GM10266 (cell line): ENCODE measurements at regions not wholly inside any gene's neighbourhood (a gene's known extent, or its start where the extent isn't known, plus 50 kb on each side); places are given as distances from the start of the nearest gene placed in this dataset.
A peak's percentile ranks its signal among the peaks of the same experiment; 100 is the strongest.

ENCODE experiments used
- DNase-seq: peaks from one replicate; pipeline ENCODE4 v3.0.0; 2012; ENCODE audit errors: extremely low spot score
- TF ChIP-seq, protein P1 (sequence below): IDR thresholded peaks from 2 replicates; pipeline ENCODE4 v1.5.1; 2012; ENCODE audit warnings: mild to moderate bottlenecking, low read depth; ENCODE audit not compliant: control insufficient read depth, insufficient read depth; ENCODE audit errors: missing control alignments

DNA sequence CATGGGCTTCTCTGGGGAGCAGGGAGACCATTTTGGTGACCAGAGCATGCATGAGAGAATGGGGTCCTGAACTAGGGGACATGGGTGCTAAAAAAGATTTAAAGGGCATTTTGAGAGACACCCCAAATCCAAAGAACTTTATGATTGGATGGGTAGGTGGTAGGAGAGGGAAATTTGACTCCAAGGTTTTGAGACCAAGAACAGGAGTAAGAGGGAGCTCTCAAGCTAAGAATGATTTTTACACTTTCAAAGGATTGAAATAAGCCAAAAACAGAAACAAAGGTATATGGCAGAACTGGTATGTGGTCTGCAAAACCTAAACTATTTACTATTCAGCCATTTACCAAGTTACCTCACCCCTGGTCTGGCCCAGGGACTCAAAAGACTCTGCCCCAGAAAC, 318.2 kb upstream of the CLINT1 start:
- TF ChIP-seq, protein P1, sequence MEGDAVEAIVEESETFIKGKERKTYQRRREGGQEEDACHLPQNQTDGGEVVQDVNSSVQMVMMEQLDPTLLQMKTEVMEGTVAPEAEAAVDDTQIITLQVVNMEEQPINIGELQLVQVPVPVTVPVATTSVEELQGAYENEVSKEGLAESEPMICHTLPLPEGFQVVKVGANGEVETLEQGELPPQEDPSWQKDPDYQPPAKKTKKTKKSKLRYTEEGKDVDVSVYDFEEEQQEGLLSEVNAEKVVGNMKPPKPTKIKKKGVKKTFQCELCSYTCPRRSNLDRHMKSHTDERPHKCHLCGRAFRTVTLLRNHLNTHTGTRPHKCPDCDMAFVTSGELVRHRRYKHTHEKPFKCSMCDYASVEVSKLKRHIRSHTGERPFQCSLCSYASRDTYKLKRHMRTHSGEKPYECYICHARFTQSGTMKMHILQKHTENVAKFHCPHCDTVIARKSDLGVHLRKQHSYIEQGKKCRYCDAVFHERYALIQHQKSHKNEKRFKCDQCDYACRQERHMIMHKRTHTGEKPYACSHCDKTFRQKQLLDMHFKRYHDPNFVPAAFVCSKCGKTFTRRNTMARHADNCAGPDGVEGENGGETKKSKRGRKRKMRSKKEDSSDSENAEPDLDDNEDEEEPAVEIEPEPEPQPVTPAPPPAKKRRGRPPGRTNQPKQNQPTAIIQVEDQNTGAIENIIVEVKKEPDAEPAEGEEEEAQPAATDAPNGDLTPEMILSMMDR: no peak
- DNase-seq: no peak

DNA sequence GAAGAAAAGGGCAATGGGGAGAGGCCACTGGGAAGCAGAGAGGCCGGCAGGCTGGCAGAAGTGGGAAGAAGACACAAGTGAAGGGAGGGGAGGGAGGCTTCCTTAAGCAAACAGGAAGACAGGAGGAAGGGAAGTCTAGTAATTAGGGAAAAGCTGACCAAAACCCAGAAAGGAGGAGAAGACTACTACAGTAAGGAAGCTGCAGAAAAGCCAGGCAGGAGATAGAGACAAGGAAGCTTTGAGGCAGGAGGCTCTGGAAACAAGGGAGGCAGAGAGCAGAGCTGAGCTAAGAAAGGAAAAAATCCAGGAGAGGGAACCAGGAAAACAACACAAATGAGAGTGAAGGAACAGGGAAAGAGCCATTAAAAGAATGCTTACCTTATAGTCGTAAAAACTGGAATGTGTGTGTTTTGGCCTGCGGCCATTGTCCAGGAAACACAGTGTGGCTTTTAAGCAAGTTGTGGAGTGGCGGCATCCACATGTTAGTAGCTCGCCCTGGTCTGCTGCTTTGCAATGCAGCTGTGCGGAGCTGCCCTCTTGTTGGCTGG, 317.1 kb upstream of the CLINT1 start:
- no peak for DNase-seq
- TF ChIP-seq, protein P1: no peak

DNA sequence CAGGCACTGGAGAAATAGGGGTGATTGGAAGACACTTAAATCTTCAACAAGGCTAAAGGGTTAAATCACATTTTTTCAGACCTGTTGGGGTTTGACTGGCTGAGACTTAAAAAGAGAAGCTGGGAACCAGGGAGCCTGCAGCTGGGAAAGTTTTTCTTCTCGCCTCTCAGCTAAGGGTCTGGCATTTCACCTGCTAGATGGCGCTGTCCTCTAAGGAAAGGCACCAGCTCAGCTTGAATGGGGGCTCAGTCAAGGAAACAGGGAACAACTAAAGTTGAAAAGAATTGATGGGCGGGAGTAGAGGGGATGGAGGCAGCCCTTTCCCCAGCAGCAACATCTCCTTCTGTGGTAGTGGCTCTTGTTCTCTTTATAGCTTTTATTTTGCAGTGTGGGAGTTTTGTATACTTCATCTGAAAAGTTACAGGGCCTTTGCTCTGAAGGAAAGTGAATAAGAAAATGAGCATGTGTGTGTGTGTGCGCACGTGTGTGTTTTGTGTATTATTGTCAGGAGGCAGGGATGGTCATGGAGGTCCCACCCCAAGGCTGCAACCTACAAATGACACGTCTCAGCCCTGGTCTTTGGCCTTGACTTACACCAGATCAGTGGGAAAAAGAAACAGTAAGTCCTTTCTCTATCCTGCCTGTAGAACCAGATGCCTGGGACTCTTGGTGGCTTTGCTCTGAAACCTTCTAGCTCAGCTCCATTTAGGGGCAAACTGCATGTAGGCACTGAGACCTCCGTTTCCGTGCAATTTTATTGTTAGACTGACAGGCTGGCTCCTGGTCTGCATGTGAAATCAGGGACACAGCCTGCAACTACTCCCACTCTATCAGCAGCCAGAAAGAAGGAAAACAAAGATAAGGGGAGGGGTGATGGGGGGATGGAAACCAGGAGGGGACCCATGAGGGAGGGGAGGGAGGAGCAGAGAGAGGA, 316.2 kb upstream of the CLINT1 start:
- peak; percentile 69 for DNase-seq
- TF ChIP-seq, protein P1: peak; percentile 87

DNA sequence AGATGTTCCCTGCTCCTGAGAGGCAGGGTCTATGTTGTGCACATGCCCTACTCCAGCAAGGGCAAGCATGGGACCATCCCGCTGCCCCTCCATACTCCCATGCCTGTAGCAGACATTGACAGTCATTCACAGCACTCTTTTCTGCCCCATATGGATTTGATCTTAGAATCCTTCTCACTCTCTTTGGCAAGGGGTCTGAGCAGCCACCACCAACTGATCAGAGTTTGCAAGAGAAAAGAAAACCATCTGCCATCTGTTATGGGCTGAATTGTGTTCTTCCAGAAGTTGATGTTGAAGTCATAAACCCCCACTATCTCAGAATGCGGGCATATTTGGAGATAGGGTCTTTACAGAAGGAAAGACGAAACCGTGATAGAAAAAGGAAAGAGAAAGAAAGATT, 315.1 kb upstream of the CLINT1 start:
- DNase-seq: no peak
- TF ChIP-seq, protein P1: no peak

DNA sequence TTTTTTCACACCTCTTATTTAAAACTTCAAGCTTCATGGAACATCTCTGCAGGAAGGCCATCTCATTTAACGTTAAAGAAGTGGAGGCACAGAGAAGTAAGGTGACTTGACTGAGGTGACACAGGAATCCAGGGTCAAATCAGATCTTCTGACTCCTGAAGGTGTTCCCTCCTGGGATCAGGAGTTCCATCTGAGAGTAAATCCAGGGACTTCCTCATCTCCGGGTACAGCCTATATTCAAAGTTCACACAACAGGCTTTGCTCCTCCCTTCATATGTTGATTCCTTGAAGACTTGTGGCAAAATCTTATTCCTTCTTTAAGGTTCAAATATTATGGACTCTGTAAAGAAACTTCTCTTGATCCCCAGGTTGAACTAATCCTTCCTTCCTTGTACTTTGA, 313.1 kb upstream of the CLINT1 start:
- DNase-seq: no peak
- TF ChIP-seq, protein P1: no peak

DNA sequence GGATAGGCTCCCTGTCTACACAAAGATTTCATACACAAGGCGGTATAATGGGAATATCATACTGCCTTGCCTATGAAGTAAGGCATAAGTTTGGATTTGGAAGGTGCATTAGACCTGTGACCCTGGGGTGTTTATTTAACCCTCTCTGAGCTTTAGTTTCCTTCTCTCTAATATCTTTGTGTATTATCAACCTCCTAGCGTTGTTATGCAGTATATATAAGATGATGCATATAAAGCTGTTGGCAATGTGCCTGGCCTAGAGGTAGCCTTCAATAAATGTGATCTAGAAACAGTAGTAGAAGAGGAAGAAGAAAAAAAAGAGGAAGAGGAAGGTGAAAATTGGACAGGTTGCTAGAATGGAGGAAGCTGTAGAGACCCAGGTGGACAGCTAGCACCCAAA, 311.6 kb upstream of the CLINT1 start:
- TF ChIP-seq, protein P1: no peak
- no peak for DNase-seq

DNA sequence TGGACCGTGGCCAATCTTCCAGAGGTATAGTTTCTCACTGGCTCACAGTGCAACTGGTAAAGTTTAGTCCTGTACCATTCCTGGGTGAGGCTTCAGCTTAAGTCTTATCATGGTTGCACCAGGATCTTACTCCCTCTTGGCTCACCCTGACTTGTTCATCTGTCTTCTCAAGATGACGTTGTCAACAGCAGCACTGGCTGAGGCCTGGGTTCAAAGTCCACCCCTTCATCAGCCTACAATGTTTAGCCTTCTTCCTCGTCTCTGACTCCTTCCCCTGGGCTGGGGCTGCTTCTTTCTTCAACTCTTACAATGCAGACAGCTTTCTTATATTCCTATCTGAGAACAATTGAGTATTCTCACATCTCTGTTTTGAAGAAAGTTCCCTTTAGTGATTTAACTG, 311.1 kb upstream of the CLINT1 start:
- TF ChIP-seq, protein P1: no peak
- DNase-seq: no peak
